ENCODE measurements at regions not wholly inside any gene's neighbourhood (a gene's known extent, or its start where the extent isn't known, plus 50 kb on each side); places are given as distances from the start of the nearest gene placed in this dataset.

DNA sequence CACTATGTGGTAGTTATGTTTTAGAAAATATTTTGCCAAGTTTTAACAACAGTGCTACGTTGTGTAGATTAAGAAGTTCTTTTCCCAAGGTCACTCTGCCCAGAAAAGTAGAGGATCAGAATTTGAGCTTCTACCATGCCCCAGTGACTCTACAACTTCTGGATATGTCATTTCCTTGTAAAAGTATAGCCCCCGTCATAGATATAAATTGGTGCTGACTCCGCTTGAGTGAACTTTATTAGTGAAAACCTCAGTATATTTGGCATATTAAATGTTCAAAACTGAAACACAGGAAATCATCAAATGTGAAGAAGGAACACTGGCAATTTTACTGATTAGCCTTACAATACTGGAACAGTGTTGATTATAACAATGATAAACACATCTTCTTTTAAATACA is 256.7 kb upstream of the UBE2E3 start:
- TF ChIP-seq TAF1 (IDR thresholded peaks at IDR 0.05; ENCODE audit: low read depth) = no peak
- TF ChIP-seq MXI1 (conservative IDR thresholded peaks at IDR 0.05; ENCODE audit: poor library complexity, severe bottlenecking) = no peak
- TF ChIP-seq, protein P1, sequence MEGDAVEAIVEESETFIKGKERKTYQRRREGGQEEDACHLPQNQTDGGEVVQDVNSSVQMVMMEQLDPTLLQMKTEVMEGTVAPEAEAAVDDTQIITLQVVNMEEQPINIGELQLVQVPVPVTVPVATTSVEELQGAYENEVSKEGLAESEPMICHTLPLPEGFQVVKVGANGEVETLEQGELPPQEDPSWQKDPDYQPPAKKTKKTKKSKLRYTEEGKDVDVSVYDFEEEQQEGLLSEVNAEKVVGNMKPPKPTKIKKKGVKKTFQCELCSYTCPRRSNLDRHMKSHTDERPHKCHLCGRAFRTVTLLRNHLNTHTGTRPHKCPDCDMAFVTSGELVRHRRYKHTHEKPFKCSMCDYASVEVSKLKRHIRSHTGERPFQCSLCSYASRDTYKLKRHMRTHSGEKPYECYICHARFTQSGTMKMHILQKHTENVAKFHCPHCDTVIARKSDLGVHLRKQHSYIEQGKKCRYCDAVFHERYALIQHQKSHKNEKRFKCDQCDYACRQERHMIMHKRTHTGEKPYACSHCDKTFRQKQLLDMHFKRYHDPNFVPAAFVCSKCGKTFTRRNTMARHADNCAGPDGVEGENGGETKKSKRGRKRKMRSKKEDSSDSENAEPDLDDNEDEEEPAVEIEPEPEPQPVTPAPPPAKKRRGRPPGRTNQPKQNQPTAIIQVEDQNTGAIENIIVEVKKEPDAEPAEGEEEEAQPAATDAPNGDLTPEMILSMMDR (IDR thresholded peaks at IDR 0.05; ENCODE audit: poor library complexity, severe bottlenecking) = no peak

Measured in neural cell (in vitro differentiated cells).